Fibroblast of peridontal ligament (primary cell): ENCODE measurements at regions not wholly inside any gene's neighbourhood (a gene's known extent, or its start where the extent isn't known, plus 50 kb on each side); places are given as distances from the start of the nearest gene placed in this dataset.
A peak's percentile ranks its signal among the peaks of the same experiment; 100 is the strongest.

Experiments
- DNase-seq: peaks from one replicate; pipeline ENCODE4 v3.0.0-alpha.2; 2010; ENCODE audit errors: extremely low read depth

GRCh38 chr9:93829271-93830011 is 125.7 kb downstream of the BARX1 start:
- DNase-seq, result no peak

- no peak for DNase-seq
Measured at GRCh38 chr9:93828331-93829097, 126.6 kb downstream of the BARX1 start.

DNA sequence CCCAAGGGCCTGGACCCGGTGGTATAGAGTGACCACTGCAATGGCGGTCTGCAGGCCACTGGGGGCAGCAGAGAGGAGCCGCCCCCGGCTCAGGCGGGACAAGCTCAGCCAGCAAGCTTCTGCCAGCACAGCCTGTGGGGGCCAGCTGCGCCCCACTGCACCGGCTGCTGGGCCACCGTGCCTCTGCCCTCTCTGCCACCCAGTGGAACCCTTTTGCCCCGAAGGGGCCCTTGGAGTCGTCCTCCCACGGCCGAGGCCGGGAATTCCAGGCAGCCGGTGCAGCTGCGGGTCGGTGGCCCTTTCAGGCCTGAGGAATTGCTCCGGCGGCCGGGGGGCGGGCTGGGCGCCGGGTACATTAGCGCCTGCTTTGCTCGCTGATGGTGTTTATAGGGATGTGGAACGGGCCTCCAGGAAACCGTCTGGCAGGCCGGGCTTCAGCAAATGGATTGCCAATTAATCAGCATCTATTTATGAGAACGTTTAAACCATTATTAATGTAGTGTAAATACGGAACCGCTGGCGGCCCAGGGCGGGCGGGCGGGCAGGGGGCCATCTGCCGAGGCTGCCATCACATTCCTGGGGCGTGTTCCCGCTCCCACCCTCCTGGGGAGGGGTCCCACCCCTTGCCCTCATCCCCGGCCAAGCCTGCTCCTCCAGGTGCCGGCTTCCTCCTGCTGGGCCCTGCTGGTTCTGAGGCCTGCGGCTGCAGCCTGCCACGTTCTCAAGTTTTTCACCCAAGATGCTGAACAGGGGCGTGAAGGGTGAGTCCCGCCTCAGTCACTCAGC is 127.4 kb downstream of the BARX1 start:
- peak; percentile 11 for DNase-seq

- DNase-seq, result no peak
Measured at GRCh38 chr9:93826905-93827544, 128.1 kb downstream of the BARX1 start.

- DNase-seq, result no peak
Measured at GRCh38 chr9:93826209-93826608, 128.9 kb downstream of the BARX1 start.

DNA sequence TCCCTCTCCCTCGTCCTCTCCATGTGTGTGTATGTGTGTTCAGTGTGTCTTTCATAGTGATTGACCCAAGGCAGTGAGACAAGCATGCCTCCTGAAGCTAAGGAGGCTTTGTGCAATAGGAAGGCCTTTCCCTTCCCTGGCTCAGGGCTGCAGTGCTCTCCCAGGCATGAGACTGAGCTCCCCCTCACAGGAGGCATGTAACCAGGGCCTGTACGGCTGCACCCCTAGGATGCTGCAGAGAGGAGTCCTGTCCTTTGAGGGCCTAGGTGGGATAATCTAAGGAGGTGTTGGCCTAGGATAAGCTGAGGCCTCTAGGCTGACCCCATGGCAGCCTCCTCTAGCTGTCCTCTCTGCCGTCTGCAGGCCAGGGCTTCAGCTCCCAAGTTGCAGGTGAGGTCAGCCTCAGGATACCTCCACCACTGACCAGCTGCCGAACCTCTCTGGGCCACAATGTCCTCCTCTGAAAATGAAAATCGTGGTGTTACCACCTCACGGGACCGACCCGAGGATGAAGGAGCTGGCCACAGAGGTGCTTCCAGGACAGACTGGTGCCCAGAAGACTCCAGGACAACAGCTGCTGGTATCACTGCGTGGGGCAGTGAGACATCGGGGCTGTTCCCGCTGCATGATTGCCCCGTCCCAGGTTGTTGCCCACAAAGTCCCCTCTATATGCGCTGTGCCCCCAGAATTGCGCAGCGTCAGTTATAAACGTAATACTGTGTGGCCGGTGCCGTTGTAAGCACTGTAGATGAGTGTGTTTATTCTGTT is 129.6 kb downstream of the BARX1 start:
- no peak for DNase-seq

DNA sequence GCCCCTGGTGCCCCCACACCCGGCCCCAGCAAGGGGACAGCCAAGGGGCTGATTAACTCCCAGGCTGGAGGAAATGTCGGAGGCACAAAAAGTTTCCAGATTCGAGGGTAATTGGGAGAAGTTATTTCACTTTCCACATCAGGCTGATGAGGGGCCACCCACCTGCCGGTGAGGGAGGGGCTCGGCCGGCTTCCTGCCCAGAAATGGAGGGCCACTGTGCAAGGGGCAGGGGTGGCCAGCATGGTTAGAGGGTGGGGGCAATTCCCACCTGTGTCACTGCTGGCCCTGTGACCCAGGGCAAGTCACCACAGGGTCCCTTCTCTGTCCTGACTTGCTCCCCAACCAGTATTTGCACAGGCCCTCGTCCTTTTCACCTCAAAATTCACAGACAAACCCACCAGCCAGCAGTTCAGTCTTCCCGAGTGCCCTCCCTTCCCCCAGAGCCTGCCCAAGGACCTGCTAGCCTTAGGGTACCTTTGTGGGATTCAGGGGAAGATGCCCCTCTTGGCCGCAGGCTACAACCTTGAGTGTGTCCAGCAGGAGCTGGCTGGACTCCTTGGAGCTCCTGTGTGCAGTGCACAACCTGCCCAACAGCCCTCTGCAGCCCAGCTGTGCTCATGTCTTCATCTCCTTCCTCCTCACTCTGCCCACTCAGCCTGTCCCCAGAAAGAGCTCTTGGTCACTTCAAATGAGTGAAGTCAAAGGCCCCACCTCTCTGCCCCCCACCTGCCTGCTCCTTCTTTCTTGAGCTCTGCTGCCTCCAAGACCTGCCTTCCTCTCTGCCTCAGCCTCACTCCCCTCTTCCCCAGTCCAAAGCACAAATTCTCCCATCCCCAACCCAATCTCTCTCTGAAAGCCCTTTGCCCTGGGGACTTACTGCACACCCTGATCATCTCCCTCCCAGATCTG is 130.5 kb downstream of the BARX1 start:
- DNase-seq, result no peak

GRCh38 chr9:93823245-93824072 is 131.7 kb downstream of the BARX1 start:
- no peak for DNase-seq

DNA sequence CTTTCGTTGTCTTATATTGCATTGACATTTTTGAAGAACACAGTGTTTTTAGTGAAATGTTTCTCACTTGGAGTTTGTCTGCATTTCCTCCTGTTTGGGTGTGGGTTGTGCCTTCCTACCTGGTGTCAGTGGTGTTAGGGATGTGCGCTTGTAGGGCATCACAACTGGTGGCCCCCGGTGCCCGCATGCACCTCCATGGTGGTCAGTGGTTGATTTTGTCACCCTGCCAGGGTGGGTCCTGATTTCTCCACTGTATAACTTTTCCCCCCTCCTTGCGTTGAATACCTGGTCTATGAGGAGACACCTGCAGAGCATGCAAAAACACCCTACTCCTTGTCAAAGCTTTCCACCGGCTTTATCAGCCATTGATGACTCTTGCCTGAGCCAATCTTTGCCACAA is 132.9 kb downstream of the BARX1 start:
- DNase-seq, result no peak

DNA sequence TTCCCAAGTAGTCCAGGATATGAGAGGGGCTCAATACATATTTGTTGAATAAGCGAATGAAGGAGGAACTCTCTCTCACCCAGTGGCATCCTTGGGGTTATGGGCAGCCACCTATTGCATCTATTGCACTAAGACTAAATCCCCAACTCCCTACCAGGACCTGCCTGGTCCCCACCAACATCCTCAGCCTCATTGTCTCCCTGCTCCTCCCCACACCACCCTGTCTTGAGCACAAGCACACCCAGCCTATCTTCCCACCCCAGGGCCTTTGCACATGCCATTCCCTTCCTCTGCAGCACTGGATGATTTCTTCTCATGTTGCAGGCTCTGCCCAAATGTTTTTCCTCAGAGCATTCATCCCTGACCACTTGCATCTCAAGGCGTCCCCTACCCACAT is 133.8 kb downstream of the BARX1 start:
- DNase-seq, result no peak

DNA sequence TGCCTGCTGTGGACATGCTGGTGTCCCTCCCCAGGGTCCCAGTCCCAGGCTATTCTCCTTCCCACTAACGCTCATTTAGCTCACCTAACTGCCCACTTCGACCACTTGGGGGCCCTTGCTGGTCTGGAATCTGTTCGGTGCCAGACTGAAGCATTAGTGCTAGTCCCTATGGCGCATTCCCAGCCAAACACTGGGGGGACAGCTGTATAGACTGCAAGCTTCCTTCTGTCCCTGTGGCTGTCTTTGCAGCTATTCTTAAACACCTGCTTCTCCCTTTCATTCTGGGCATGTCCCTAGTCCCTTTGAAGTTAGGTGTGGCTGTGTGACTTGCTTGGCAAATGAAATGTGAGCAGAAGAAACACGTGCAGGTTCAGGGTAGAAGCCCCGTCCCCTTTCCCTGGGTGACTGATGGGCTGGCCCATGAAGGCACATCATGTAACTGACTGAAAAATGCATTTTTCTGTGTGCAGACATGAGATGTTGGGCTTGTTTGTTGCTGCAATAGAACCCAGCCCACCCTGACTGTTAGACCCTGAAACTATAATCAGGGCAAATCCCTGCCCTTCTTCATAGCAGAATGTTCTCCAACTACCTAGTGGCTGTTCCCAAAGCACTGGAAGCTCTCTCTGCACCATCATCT is 134.4 kb downstream of the BARX1 start:
- DNase-seq, result no peak

DNA sequence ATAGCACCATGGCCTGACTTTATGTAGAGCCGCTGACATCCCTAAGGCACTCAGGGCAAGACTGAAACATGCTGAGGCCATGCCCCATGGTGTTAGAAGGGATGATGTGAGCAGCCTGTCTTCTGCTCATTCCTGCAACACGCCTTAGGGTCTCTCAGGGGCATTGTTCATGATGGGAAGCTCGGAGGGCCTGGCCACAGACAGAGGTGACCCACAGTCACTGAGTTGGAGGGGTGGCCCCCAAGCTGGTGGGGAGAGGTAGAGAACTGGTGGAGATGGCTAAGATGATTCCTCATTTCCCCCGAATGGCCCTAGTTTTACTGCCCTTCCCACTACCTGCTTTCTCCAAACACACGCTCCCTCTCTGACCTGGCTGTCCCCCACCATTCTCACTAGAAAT is 135.2 kb downstream of the BARX1 start:
- DNase-seq, result no peak

DNA sequence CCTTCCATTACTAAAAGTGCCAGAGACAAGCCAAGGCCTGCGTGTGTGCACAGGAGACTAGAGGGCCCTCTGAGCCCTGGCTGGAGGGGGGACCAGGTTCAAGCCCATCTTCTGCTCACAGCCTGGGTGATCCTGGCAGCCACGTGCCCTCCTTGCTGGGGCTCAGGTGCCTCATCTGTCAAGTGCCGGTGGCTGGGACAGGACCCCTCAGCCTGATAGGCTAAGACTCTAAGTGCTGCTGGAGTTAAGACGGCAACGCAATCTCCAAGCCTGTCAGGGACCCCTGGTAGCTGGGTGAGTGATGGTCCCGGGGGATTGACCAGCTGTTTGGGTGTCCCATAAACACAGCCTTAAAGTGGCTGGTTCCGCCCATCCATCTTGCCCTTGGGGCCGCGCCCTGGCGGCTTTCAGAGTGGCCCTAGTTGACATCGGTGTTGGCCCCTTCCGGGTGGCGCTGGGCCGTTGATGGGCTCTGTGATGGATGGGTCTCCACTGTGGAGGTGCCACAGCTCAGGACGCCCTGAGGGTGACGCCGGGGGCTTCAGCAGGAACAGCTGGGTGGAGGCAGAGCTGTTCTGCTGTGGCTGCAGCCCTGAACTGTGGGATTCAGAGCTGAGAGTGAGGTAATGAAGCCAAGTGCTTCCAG is 136.2 kb downstream of the BARX1 start:
- DNase-seq, result no peak

DNA sequence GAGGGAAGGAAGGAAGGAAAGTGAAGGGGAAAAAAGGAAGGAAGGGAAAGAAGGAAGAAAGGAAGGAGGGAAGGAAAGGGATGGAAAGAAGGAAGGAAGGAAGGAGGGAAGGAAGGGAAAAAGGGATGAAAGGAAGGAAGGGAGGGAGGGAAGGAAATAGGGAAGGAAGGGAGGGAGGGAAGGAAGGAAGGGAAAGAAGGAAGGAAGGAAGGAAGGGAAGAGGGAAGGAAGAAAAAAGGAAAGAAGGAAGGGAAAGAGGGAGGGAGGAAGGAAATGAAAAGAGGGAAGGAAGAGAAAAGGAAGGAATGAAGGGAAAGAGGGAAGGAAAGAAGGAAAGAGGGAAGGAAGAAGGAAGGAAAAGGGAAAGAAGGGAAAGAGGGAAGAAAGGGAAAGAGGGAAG is 136.9 kb downstream of the BARX1 start:
- no peak for DNase-seq

- DNase-seq, result no peak
Measured at GRCh38 chr9:93815677-93816076, 139.5 kb downstream of the BARX1 start.

- DNase-seq, result no peak
Measured at GRCh38 chr9:93815135-93815534, 140.0 kb downstream of the BARX1 start.

DNA sequence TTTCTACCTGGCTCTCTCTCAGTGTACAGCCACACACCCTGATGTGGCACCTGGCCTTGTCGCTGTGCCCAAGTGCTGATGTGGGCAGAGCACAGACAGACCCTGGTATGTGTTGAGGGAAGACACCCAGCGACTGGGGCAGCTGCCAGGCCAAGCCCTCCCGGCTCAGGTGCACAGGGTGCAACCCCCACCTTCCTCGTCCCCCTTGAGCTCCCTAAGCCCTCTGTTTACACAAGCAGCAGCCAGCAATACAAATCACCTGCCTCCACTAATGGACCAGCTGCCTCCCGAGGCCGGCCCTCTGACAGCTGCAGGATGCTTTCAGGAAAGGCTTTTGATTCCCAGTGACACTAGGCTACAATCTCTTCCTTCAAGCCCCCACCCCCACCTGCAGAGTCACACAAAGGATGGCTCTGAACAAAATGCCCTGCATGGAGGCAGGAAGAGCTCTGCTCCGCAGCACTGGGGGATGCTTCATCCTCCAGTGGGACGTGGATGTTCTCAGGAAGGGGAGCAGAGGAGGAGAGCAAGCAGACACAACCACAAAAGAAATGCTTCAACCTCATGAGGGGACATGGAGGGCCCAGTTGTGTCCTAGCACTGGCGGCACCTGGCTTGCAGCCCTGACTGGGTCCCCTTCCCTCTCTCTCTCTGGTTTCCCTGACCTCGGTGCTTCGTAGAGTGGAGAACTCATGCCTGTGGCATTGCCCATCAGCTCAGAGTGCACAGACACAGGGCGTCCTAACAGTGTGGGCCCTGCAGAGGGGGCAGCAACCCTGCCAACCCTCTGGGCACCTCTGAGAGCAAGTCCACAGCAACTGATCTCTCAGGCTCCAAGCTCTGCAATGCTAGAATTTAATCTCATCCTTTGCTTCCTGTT is 140.8 kb downstream of the BARX1 start:
- peak; percentile 4 for DNase-seq
